GM19395 (cell line): ENCODE measurements at regions not wholly inside any gene's neighbourhood (a gene's known extent, or its start where the extent isn't known, plus 50 kb on each side); places are given as distances from the start of the nearest gene placed in this dataset.
"Not testable (repeated sequence)": the region's sequence is repeated elsewhere in the genome, so short reads cannot be mapped to it uniquely, and the experiment has no call there.

ENCODE experiments used
- ATAC-seq: cut with Tn5 transposase; IDR thresholded peaks from one replicate; pipeline ENCODE4 v1.9.1; 2021; ENCODE audit warnings: mild to moderate bottlenecking, moderate library complexity; ENCODE audit not compliant: unreplicated experiment

GRCh38 chr1:239125893-239126292 is 260.5 kb upstream of the CHRM3 start:
- no peak for ATAC-seq

GRCh38 chr1:239125027-239125426 is 261.3 kb upstream of the CHRM3 start:
- ATAC-seq: no peak

GRCh38 chr1:239123260-239123659 is 263.1 kb upstream of the CHRM3 start:
- no peak for ATAC-seq

GRCh38 chr1:239112101-239112935 is 274.1 kb upstream of the CHRM3 start:
- ATAC-seq: no peak

- ATAC-seq: no peak
Measured at GRCh38 chr1:239107676-239108075, 278.7 kb upstream of the CHRM3 start.

GRCh38 chr1:239106689-239107088 is 279.7 kb upstream of the CHRM3 start:
- ATAC-seq: not testable (repeated sequence)

- ATAC-seq: no peak
Measured at GRCh38 chr1:239098400-239099037, 287.8 kb upstream of the CHRM3 start.

- ATAC-seq: no peak
Measured at GRCh38 chr1:239091537-239091936, 294.8 kb upstream of the CHRM3 start.

GRCh38 chr1:239084459-239085080 is 301.8 kb upstream of the CHRM3 start:
- no peak for ATAC-seq

- not testable (repeated sequence) for ATAC-seq
Measured at GRCh38 chr1:239081947-239082346, 304.4 kb upstream of the CHRM3 start.

GRCh38 chr1:239067480-239067879 is 318.9 kb upstream of the CHRM3 start:
- no peak for ATAC-seq

GRCh38 chr1:239067058-239067457 is 319.3 kb upstream of the CHRM3 start:
- no peak for ATAC-seq

GRCh38 chr1:239061770-239062169 is 324.6 kb upstream of the CHRM3 start:
- ATAC-seq: no peak

- no peak for ATAC-seq
Measured at GRCh38 chr1:239058190-239058589, 328.2 kb upstream of the CHRM3 start.

GRCh38 chr1:239056940-239057339 is 329.4 kb upstream of the CHRM3 start:
- ATAC-seq: no peak

GRCh38 chr1:239053279-239053678 is 333.1 kb upstream of the CHRM3 start:
- no peak for ATAC-seq

- no peak for ATAC-seq
Measured at GRCh38 chr1:239049571-239049970, 336.8 kb upstream of the CHRM3 start.

- ATAC-seq: no peak
Measured at GRCh38 chr1:239044829-239045228, 341.5 kb upstream of the CHRM3 start.

- ATAC-seq: no peak
Measured at GRCh38 chr1:239040523-239040922, 345.8 kb upstream of the CHRM3 start.

GRCh38 chr1:239031310-239031709 is 355.1 kb upstream of the CHRM3 start:
- ATAC-seq: no peak

- no peak for ATAC-seq
Measured at GRCh38 chr1:239025997-239026694, 360.2 kb upstream of the CHRM3 start.
